22Rv1 (cell line): ENCODE measurements at regions not wholly inside any gene's neighbourhood (a gene's known extent, or its start where the extent isn't known, plus 50 kb on each side); places are given as distances from the start of the nearest gene placed in this dataset.

Experiments
- ZFX ChIP-seq: fragments of 450-650 bp; IDR thresholded peaks from 2 replicates; pipeline ENCODE4 v1.6.1; 2017; ENCODE audit warnings: antibody characterized with exemption, borderline replicate concordance
- TF ChIP-seq, protein P1 (sequence below): fragments of 450-650 bp; IDR thresholded peaks from 2 replicates; pipeline ENCODE4 v1.5.1; 2017; ENCODE audit warnings: mild to moderate bottlenecking

DNA sequence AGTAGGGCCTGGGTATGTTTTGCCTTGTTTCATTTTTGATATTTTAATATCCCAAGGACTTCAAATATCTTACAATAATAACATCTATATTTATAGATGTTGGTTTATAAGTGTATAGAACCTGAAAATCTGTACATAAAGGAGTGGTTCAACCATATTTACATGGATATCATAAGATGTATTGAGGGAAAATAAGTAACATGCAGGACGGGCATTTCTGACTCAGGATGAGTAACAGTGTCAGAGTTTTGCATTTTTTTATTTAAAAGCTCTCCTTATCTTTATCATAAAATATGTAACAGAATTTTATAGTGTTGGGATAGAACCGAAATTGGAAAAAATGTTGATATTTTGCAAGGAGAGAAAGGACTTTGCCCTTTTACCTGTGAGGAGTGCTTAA, 1438.7 kb downstream of the REEP3 start:
- TF ChIP-seq, protein P1, sequence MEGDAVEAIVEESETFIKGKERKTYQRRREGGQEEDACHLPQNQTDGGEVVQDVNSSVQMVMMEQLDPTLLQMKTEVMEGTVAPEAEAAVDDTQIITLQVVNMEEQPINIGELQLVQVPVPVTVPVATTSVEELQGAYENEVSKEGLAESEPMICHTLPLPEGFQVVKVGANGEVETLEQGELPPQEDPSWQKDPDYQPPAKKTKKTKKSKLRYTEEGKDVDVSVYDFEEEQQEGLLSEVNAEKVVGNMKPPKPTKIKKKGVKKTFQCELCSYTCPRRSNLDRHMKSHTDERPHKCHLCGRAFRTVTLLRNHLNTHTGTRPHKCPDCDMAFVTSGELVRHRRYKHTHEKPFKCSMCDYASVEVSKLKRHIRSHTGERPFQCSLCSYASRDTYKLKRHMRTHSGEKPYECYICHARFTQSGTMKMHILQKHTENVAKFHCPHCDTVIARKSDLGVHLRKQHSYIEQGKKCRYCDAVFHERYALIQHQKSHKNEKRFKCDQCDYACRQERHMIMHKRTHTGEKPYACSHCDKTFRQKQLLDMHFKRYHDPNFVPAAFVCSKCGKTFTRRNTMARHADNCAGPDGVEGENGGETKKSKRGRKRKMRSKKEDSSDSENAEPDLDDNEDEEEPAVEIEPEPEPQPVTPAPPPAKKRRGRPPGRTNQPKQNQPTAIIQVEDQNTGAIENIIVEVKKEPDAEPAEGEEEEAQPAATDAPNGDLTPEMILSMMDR = no peak
- TF ChIP-seq ZFX = no peak
